SJSA1 (cell line): ENCODE measurements at regions not wholly inside any gene's neighbourhood (a gene's known extent, or its start where the extent isn't known, plus 50 kb on each side); places are given as distances from the start of the nearest gene placed in this dataset.

ENCODE experiments used
- DNase-seq, 2 experiments: peaks; one replicate each; pipeline ENCODE4 v3.0.0-alpha.2; 2015 to 2020; ENCODE audit warnings: low spot score in 2 of 2, low read depth in 1 of 2
- H3K27ac ChIP-seq: fragments of 250-450 bp; sonication (Bioruptor Pico); 2 replicates; pipeline ENCODE4 v1.5.1; 2020; ENCODE audit warnings: mild to moderate bottlenecking, moderate library complexity
- H3K27me3 ChIP-seq: fragments of 250-450 bp; sonication (Bioruptor Pico); replicated peaks from 2 replicates; pipeline ENCODE4 v1.5.1; 2020; ENCODE audit warnings: mild to moderate bottlenecking, moderate library complexity
- H3K36me3 ChIP-seq: fragments of 250-450 bp; sonication (Bioruptor Pico); 2 replicates; pipeline ENCODE4 v1.5.1; 2020; ENCODE audit warnings: mild to moderate bottlenecking
- H3K4me1 ChIP-seq: fragments of 250-450 bp; sonication (Bioruptor Pico); replicated peaks from 2 replicates; pipeline ENCODE4 v1.6.1; 2021; ENCODE audit warnings: mild to moderate bottlenecking
- H3K4me3 ChIP-seq: fragments of 250-450 bp; sonication (Bioruptor Pico); 2 replicates; pipeline ENCODE4 v1.5.1; 2020; ENCODE audit warnings: mild to moderate bottlenecking
- H3K9me3 ChIP-seq: fragments of 250-450 bp; sonication (Bioruptor Pico); replicated peaks from 2 replicates; pipeline ENCODE4 v1.5.1; 2020; ENCODE audit warnings: mild to moderate bottlenecking

DNA sequence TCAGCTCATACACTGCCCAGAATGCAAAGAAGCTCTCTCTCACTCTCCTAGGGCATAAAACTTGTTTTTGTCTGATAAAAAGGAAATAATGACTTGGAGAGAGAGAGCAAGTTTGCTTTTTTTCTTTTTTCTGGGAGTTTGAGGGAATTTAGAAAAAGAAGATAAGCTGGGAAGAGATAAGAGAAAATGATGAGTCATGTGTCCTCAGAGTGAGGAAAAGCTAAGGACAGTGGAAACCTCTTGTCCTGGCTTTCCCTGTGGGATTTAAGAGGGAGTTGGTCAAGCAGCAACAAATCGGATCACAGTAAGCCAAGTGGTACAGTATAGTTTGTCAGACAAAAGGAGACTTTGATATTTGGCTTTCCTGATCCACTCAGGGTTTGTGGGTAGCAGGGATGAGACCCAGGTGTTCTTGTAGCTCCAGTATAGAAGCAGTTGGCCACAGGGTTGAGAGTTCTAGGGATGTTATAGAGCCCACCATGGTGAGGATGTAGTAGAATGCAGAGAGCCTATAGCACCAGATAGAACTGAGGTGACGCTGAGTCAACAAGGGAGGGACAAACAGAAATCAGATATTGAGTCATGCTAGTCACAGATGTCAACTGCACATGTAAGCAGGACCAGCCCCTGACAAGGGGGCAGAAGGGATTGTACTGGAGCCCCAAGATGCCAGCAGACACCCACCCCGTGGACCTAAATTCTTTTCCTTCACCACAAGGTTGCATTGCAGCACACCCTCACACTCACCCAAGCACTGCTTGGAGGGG, 219.3 kb upstream of the TAC1 start:
- H3K36me3 ChIP-seq, result no peaks in the 10 kb centered on the region
- H3K27ac ChIP-seq, result no peak overlapping the region
- no peak overlapping the region for H3K4me3 ChIP-seq
- H3K27me3 ChIP-seq, result no peaks in the 10 kb centered on the region
- no peaks in the 10 kb centered on the region for H3K4me1 ChIP-seq
- H3K9me3 ChIP-seq, result no peaks in the 10 kb centered on the region
- DNase-seq, result no peak

DNA sequence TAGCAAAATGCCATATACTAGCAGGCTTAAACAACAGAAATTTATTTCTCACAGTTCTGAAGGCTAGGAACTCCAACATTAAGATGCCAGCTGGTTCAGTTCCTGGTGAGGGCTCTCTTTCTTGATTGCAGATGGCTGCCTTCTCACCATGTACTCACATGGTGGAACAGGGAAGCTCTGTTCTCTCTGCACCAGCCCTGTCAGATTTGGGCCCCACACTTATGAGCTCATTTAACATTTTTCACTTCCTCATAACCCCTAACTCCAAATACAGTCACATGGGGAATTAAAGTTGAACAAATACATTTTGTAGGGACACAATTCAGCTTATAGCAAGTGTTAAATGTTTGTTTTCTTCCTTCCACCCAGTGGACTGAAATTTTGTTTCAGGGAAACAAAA, 218.6 kb upstream of the TAC1 start:
- Histone ChIP-seq H3K27ac (no peak overlapping the region), H3K27me3 (no peaks in the 10 kb centered on the region), H3K4me3 (no peak overlapping the region), H3K9me3 (no peaks in the 10 kb centered on the region), H3K36me3 (no peaks in the 10 kb centered on the region), H3K4me1 (no peaks in the 10 kb centered on the region)
- DNase-seq, result no peak

DNA sequence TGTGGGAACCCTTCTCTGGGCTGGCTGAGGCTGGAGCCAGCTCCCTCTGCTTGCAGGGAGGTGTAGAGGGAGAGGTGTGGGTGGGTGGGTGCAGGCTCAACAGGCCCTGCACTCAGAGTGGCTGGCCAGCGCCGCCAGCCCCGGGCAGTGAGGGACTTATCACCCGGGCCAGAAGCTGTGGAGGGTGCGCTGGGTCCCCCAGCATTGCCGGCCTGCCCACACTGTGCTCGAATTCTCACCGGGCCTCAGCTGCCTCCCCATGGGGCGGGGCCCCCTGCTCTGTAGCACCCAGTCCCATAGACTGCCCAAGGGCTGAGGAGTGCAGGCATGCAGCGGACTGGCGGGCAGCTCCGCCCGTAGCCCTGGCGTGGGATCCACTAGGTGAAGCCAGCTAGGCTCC, 190.7 kb upstream of the TAC1 start:
- Histone ChIP-seq H3K4me1 (no peaks in the 10 kb centered on the region), H3K27ac (no peak overlapping the region), H3K4me3 (no peak overlapping the region), H3K9me3 (no peaks in the 10 kb centered on the region), H3K36me3 (no peaks in the 10 kb centered on the region), H3K27me3 (no peaks in the 10 kb centered on the region)
- DNase-seq, result no peak

DNA sequence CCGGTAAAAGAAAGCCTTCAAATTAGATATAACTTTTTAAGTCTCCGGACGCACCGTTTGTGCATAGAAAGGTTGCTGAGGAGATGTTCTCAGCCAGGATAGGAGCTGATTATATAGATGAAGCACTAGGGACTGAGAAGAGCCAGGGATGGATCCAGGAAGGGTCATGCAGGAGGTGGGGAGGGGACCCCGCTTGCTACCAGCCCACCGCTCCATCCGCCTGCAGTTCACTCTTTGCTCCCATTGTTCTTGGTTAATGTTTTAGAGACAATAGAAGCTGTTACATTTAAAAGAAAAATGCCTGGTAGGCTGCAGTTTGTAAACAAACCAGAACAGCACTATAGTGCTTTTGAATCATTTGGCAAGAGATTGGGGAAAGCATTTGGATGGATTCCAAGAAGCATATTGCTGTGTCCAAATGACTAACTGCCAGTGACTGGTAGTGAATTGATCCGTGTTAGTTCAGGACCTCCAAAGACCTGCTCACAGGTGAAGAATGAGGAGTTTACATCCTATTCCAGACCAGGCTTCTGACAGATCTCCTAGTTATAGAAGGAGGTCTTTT, 175.9 kb upstream of the TAC1 start:
- H3K36me3 ChIP-seq, result no peaks in the 10 kb centered on the region
- no peaks in the 10 kb centered on the region for H3K27me3 ChIP-seq
- DNase-seq, result no peak

DNA sequence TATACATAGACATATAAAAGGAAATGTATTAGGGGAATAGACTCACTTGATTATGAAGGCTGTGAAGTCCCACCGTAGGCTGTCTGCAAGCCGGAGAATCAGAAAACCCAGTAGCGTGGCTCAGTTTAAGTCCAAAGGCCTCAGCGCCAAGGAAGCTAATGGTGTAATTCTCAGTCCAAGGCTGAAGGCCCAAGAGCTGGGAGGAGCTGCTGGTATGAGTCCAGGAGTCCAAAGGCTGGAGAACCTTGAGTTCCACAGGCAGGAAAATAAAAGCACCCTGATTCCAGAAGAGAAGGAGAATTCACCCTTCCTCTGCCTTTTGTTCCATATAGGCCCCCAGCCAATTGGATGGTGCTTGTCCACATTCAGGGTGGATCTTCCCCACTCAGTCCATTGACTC, 166.2 kb upstream of the TAC1 start:
- Histone ChIP-seq H3K36me3 (no peaks in the 10 kb centered on the region), H3K9me3 (no peaks in the 10 kb centered on the region), H3K27me3 (no peaks in the 10 kb centered on the region), H3K4me1 (no peaks in the 10 kb centered on the region), H3K4me3 (no peak overlapping the region), H3K27ac (no peak overlapping the region)
- no peak for DNase-seq

More for the DNA sequence above, 175.9 kb upstream of the TAC1 start:
- H3K27ac ChIP-seq, result no peak overlapping the region
- no peaks in the 10 kb centered on the region for H3K4me1 ChIP-seq
- no peaks in the 10 kb centered on the region for H3K9me3 ChIP-seq
- H3K4me3 ChIP-seq, result no peak overlapping the region

DNA sequence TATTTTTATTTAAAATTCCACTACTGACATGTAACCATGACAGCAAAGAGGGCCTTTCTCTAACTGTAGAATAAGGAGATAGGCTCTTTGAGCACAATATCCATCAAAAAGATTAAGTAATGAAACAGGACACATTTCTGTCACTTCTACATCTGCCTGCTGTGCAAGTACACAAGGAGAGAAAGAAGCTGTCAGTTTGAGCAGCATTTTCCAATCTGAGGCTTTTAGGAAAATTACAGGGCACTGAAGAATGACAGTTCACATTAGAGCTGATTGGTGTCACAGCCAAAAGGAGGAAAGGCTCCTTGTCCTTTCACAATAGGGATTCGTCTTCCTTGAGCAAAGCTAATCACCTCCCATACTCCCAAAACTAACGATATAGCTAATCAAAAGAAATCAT, 158.8 kb upstream of the TAC1 start:
- Histone ChIP-seq H3K36me3 (no peaks in the 10 kb centered on the region), H3K4me3 (no peak overlapping the region), H3K9me3 (no peaks in the 10 kb centered on the region), H3K4me1 (no peaks in the 10 kb centered on the region), H3K27me3 (no peaks in the 10 kb centered on the region), H3K27ac (no peak overlapping the region)
- no peak for DNase-seq

DNA sequence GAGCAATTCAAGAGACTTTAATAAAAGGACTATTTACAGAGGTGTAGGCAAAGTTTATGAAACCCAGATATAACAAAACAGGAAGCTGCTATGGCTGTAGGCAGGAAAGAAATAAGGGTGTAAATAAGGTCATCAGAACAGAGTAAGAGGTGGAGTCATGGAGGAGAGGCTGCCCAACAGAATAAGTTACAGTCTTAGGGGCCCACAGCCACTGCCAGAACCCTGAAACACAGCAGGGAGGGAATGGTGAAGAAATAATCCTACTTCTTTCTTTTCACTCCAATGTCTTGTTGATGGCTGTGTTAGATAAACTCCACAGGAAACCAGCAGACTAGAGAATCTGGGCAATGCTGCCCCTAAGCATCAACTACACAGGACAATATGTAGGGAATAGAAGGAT, 155.8 kb upstream of the TAC1 start:
- H3K36me3 ChIP-seq, result no peaks in the 10 kb centered on the region
- H3K27me3 ChIP-seq, result no peaks in the 10 kb centered on the region
- H3K4me1 ChIP-seq, result no peaks in the 10 kb centered on the region
- H3K9me3 ChIP-seq, result no peaks in the 10 kb centered on the region
- no peak overlapping the region for H3K27ac ChIP-seq
- H3K4me3 ChIP-seq, result no peak overlapping the region
- DNase-seq, result no peak

DNA sequence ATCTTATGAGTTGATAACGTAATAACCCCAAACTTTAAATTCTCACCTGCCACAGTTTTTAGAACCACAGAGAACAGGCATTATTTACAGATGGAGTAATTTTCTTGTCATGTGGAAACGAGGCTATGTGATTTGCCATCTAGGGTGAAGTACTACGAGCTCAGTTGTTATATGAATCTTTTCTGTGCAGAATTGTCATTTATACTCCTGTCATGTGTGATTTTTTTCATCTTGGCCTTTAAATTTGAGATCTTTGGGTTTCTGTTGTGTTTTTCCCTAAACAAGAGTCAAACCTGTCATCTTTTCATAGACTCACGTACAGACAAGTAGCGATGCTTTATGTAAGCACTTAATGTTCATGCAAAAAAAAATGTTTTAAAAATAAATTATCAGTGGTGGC, 153.7 kb upstream of the TAC1 start:
- Histone ChIP-seq H3K4me1 (no peaks in the 10 kb centered on the region), H3K36me3 (no peaks in the 10 kb centered on the region), H3K9me3 (no peaks in the 10 kb centered on the region), H3K4me3 (no peak overlapping the region), H3K27me3 (no peaks in the 10 kb centered on the region), H3K27ac (no peak overlapping the region)
- DNase-seq, result no peak

DNA sequence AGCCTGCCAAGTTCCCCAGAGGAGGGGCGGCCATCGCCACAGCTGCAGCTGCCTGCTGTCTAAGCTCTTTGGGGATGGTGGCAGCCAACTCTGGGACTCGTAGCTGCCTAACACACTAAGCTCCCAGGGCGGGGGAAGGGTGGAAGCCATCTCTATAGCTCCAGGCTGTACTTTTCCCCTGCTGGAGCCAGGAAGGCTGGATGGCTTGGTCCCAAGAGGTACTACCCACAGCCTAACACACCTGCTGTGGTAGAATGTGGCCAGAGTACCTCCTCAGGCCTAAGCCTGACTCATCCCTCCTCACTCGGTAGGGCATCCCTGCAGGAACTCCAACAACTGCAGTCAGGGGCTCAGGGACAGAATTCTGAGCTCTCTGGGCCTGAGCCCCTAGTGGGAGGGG, 151.7 kb upstream of the TAC1 start:
- H3K36me3 ChIP-seq, result no peaks in the 10 kb centered on the region
- no peak for DNase-seq
- H3K4me1 ChIP-seq, result no peaks in the 10 kb centered on the region
- no peak overlapping the region for H3K27ac ChIP-seq
- no peaks in the 10 kb centered on the region for H3K27me3 ChIP-seq
- H3K4me3 ChIP-seq, result no peak overlapping the region
- H3K9me3 ChIP-seq, result no peaks in the 10 kb centered on the region

DNA sequence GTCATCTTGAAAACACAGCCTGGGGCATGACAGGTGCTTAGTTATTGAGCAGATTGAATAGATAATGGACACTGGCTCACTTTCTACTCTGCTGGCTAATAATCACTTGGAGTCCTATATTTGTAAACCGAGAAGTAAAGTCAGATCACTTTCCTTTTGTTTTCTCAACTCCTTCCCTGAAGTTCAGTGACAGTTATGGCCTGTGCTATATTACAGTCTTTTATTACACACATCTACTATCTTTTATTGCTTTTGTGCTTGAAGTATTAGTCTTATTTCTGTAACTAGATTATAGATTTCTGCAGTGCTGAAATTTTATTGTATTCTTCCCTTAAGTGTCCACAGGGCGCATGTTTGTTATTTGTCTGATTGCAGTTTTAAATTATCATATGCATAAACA, 136.4 kb upstream of the TAC1 start:
- H3K27ac ChIP-seq, result no peak overlapping the region
- H3K4me1 ChIP-seq, result no peaks in the 10 kb centered on the region
- no peaks in the 10 kb centered on the region for H3K9me3 ChIP-seq
- no peak for DNase-seq
- H3K36me3 ChIP-seq, result no peaks in the 10 kb centered on the region
- H3K4me3 ChIP-seq, result no peak overlapping the region
- no peaks in the 10 kb centered on the region for H3K27me3 ChIP-seq

DNA sequence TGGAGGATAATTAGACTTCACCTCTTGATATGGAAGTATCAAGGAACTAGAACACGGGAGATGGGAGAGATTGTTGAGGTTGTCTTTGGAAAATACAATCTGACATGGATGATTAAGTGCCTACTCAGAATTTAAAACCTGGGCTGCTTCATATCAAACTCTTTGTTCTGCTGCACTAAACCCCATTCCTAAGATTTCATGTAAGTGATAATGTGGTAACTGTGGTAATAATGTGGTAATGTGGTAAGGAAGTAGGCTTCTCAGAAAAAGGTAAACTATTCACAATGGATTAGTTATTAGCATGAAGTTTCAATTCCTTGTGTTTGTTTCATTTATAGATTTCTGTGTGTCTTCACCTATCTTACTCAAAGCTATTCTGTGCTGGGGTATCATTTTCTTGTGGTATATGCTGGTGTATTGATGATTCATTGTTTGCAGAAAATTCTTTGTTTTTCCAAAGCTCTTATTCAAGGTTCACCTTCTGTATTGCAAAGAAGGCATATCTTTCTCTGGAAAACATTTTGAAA, 129.9 kb upstream of the TAC1 start:
- Histone ChIP-seq H3K9me3 (no peaks in the 10 kb centered on the region), H3K4me1 (no peaks in the 10 kb centered on the region), H3K27ac (no peak overlapping the region), H3K27me3 (no peaks in the 10 kb centered on the region), H3K4me3 (no peak overlapping the region), H3K36me3 (no peaks in the 10 kb centered on the region)
- DNase-seq, result no peak

DNA sequence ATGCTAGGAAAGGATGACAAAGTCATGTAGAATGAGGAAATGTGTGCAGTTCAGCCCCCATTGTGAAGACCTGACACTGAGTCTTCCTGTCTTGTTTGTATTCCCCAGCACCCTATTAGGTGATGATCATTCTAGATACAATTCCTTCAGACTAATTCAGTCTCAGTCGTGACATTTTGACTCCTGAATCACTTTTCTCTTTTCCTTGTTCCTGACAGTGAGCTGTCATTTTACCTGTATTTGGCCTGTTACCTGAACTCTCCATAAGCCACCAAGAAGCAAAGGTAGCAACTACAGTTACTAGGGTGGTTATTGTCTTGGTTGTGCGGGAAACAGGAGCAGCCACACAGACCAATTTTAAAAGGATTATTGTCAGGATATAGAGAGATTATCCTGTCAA, 111.4 kb upstream of the TAC1 start:
- no peaks in the 10 kb centered on the region for H3K9me3 ChIP-seq
- no peak for DNase-seq
- no peak overlapping the region for H3K4me3 ChIP-seq
- no peaks in the 10 kb centered on the region for H3K27me3 ChIP-seq
- no peaks in the 10 kb centered on the region for H3K36me3 ChIP-seq
- no peaks in the 10 kb centered on the region for H3K4me1 ChIP-seq
- no peak overlapping the region for H3K27ac ChIP-seq

DNA sequence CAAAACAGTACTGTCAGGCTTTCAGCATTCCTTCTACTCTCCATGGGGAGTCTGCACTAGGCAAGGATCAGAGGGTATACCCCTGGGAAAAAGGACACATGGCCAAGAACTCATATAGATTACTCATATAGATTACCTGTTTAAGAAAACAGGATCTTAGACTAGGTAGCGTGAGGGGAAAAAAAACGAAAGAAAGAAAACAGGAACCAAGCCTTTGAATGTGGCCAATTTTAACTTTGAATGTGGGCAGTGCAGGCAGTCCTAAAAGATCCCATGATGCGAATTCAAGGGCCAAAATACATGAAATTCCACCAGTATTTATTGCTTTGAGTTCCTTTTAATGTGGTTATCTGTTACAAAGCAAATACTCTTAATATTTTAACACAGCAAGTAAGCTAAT, 108.6 kb upstream of the TAC1 start:
- Histone ChIP-seq H3K27me3 (no peaks in the 10 kb centered on the region), H3K36me3 (no peaks in the 10 kb centered on the region), H3K4me3 (no peak overlapping the region), H3K9me3 (no peaks in the 10 kb centered on the region), H3K4me1 (no peaks in the 10 kb centered on the region), H3K27ac (no peak overlapping the region)
- no peak for DNase-seq

DNA sequence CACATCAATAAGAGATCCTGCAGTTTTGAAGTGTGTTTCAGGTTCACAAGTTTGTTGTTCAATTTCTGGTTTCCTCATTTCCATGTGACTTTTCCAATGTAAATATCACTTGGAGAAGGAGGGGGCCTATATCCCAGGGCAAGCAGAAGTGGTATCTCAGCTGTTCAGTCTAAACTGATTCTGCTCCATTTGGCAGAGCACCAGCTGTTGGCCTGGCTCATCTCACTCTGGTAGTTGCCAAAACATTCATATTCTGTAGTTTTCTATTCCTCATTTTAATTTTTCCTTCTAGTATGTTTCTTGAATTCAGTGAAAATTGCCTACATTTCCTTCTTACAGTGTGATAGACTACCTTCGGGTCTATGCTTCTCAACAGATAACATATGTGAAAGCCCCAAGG, 101.8 kb upstream of the TAC1 start:
- Histone ChIP-seq H3K27me3 (no peaks in the 10 kb centered on the region), H3K4me3 (no peak overlapping the region), H3K27ac (no peak overlapping the region), H3K4me1 (no peaks in the 10 kb centered on the region), H3K9me3 (no peaks in the 10 kb centered on the region), H3K36me3 (no peaks in the 10 kb centered on the region)
- DNase-seq, result no peak

DNA sequence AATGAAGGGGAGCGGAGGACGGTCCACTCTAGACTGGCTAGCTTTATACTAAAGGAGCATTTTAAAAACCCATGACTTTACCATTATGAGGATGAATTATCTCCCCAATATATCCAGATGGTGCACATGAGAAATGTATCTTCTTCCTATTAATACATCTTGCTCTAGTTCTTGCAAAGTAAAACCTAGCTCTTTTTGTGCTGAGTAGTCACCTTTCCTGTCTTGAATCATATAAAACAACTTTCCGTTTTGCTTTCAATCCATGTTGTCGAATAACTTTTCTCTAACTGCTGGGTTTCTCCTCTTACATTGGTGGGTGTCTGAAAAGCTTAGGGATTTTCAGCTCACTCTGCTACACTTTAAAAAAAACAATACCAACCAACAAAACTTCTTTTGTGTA, 96.3 kb upstream of the TAC1 start:
- H3K27ac ChIP-seq, result no peak overlapping the region
- H3K9me3 ChIP-seq, result no peaks in the 10 kb centered on the region
- H3K27me3 ChIP-seq, result no peaks in the 10 kb centered on the region
- no peak overlapping the region for H3K4me3 ChIP-seq
- H3K4me1 ChIP-seq, result no peaks in the 10 kb centered on the region
- no peaks in the 10 kb centered on the region for H3K36me3 ChIP-seq
- DNase-seq, result no peak
